ENCODE measurements at regions not wholly inside any gene's neighbourhood (a gene's known extent, or its start where the extent isn't known, plus 50 kb on each side); places are given as distances from the start of the nearest gene placed in this dataset.

DNA sequence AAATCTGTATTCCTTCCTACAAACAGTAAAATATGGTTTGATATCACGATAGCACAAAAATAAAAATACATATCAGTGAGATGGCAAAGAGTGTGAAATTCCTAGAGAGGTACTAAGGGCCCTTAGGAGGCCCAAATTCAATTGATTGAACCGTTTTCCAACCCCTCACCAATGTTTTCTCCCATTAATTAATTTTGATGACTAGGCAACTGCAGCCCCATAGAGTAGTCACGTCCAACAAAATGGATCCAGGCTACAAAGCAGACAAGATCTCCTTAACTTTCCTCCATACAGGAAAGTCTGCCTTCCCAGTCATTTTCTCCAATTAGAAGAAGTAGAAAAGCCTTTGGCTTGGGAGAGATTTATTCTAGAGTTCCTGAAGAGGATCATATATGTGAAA, 193.9 kb downstream of the PLOD2 start:
- TF ChIP-seq, protein P1, sequence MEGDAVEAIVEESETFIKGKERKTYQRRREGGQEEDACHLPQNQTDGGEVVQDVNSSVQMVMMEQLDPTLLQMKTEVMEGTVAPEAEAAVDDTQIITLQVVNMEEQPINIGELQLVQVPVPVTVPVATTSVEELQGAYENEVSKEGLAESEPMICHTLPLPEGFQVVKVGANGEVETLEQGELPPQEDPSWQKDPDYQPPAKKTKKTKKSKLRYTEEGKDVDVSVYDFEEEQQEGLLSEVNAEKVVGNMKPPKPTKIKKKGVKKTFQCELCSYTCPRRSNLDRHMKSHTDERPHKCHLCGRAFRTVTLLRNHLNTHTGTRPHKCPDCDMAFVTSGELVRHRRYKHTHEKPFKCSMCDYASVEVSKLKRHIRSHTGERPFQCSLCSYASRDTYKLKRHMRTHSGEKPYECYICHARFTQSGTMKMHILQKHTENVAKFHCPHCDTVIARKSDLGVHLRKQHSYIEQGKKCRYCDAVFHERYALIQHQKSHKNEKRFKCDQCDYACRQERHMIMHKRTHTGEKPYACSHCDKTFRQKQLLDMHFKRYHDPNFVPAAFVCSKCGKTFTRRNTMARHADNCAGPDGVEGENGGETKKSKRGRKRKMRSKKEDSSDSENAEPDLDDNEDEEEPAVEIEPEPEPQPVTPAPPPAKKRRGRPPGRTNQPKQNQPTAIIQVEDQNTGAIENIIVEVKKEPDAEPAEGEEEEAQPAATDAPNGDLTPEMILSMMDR (IDR thresholded peaks at IDR 0.05; ENCODE audit: extremely low read depth, low read depth, low read length): no peak
- Histone ChIP-seq H3K4me1 (ENCODE audit: insufficient read depth, low read length) (no peaks in the 10 kb centered on the region), H3K27ac (ENCODE audit: low read depth, low read length) (no peak overlapping the region), H3K9me3 (ENCODE audit: low read depth, low read length) (no peaks in the 10 kb centered on the region), H3K4me3 (ENCODE audit: insufficient read depth, low read length) (no peak overlapping the region), H3K36me3 (ENCODE audit: insufficient read depth, low read length) (no peaks in the 10 kb centered on the region), H4K20me1 (ENCODE audit: insufficient read depth, low read length) (no peaks in the 10 kb centered on the region), H2AFZ (ENCODE audit: low read length) (no peak overlapping the region), H3K27me3 (ENCODE audit: insufficient read depth, low read length) (no peaks in the 10 kb centered on the region), H3K4me2 (ENCODE audit: insufficient read depth, low read length) (no peak overlapping the region), H3K79me2 (ENCODE audit: insufficient read depth, low read length) (no peaks in the 10 kb centered on the region)
- DNase-seq (ENCODE audit: insufficient read length, low spot score, missing footprints): no peak

- no peaks in the 10 kb centered on the region for H3K79me2 ChIP-seq (ENCODE audit: insufficient read depth, low read length)
- H3K4me1 ChIP-seq (ENCODE audit: insufficient read depth, low read length): no peaks in the 10 kb centered on the region
- H3K4me3 ChIP-seq (ENCODE audit: insufficient read depth, low read length): no peak overlapping the region
- no peaks in the 10 kb centered on the region for H3K9me3 ChIP-seq (ENCODE audit: low read depth, low read length)
- TF ChIP-seq, protein P1 (IDR thresholded peaks at IDR 0.05; ENCODE audit: extremely low read depth, low read depth, low read length): no peak
- H3K27ac ChIP-seq (ENCODE audit: low read depth, low read length): no peak overlapping the region
- H2AFZ ChIP-seq (ENCODE audit: low read length): no peak overlapping the region
- H3K27me3 ChIP-seq (ENCODE audit: insufficient read depth, low read length): no peaks in the 10 kb centered on the region
- H4K20me1 ChIP-seq (ENCODE audit: insufficient read depth, low read length): no peaks in the 10 kb centered on the region
- no peak overlapping the region for H3K4me2 ChIP-seq (ENCODE audit: insufficient read depth, low read length)
- DNase-seq (ENCODE audit: insufficient read length, low spot score, missing footprints): no peak
- no peaks in the 10 kb centered on the region for H3K36me3 ChIP-seq (ENCODE audit: insufficient read depth, low read length)
Observed at GRCh38 chr3:145971186-145971585, 189.8 kb downstream of the PLOD2 start.

- H2AFZ ChIP-seq (ENCODE audit: low read length): no peak overlapping the region
- H3K36me3 ChIP-seq (ENCODE audit: insufficient read depth, low read length): no peaks in the 10 kb centered on the region
- H3K79me2 ChIP-seq (ENCODE audit: insufficient read depth, low read length): no peaks in the 10 kb centered on the region
- DNase-seq (ENCODE audit: insufficient read length, low spot score, missing footprints): no peak
- H3K4me3 ChIP-seq (ENCODE audit: insufficient read depth, low read length): no peak overlapping the region
- H3K4me2 ChIP-seq (ENCODE audit: insufficient read depth, low read length): no peak overlapping the region
- H3K27ac ChIP-seq (ENCODE audit: low read depth, low read length): no peak overlapping the region
- H4K20me1 ChIP-seq (ENCODE audit: insufficient read depth, low read length): no peaks in the 10 kb centered on the region
- no peaks in the 10 kb centered on the region for H3K9me3 ChIP-seq (ENCODE audit: low read depth, low read length)
- H3K27me3 ChIP-seq (ENCODE audit: insufficient read depth, low read length): no peaks in the 10 kb centered on the region
- TF ChIP-seq, protein P1 (IDR thresholded peaks at IDR 0.05; ENCODE audit: extremely low read depth, low read depth, low read length): no peak
- H3K4me1 ChIP-seq (ENCODE audit: insufficient read depth, low read length): no peaks in the 10 kb centered on the region
Observed at GRCh38 chr3:145972851-145973250, 188.1 kb downstream of the PLOD2 start.

GRCh38 chr3:145981056-145981455, 179.9 kb downstream of the PLOD2 start:
- H3K27me3 ChIP-seq (ENCODE audit: insufficient read depth, low read length): no peaks in the 10 kb centered on the region
- H3K4me1 ChIP-seq (ENCODE audit: insufficient read depth, low read length): no peaks in the 10 kb centered on the region
- H3K4me3 ChIP-seq (ENCODE audit: insufficient read depth, low read length): no peak overlapping the region
- no peaks in the 10 kb centered on the region for H3K79me2 ChIP-seq (ENCODE audit: insufficient read depth, low read length)
- H2AFZ ChIP-seq (ENCODE audit: low read length): no peak overlapping the region
- no peak overlapping the region for H3K4me2 ChIP-seq (ENCODE audit: insufficient read depth, low read length)
- no peaks in the 10 kb centered on the region for H3K36me3 ChIP-seq (ENCODE audit: insufficient read depth, low read length)
- H3K27ac ChIP-seq (ENCODE audit: low read depth, low read length): no peak overlapping the region
- no peaks in the 10 kb centered on the region for H4K20me1 ChIP-seq (ENCODE audit: insufficient read depth, low read length)
- TF ChIP-seq, protein P1 (IDR thresholded peaks at IDR 0.05; ENCODE audit: extremely low read depth, low read depth, low read length): no peak
- no peak for DNase-seq (ENCODE audit: insufficient read length, low spot score, missing footprints)
- H3K9me3 ChIP-seq (ENCODE audit: low read depth, low read length): no peaks in the 10 kb centered on the region

Measured in osteoblast (primary cell).